AG08395 (cell line): ENCODE measurements at regions not wholly inside any gene's neighbourhood (a gene's known extent, or its start where the extent isn't known, plus 50 kb on each side); places are given as distances from the start of the nearest gene placed in this dataset.
A peak's percentile ranks its signal among the peaks of the same experiment; 100 is the strongest.

ENCODE experiments used
- DNase-seq: peaks from one replicate; pipeline ENCODE4 v3.0.0; 2012; ENCODE audit warnings: mixed read lengths, low spot score

- DNase-seq: no peak
Observed at GRCh38 chr12:63318933-63319332, 167.9 kb upstream of the AVPR1A start.

- no peak for DNase-seq
Observed at GRCh38 chr12:63318313-63318712, 167.3 kb upstream of the AVPR1A start.

- DNase-seq: no peak
Observed at GRCh38 chr12:63317880-63318279, 166.9 kb upstream of the AVPR1A start.

GRCh38 chr12:63317286-63317846, 166.4 kb upstream of the AVPR1A start:
- no peak for DNase-seq

GRCh38 chr12:63313139-63313538, 162.1 kb upstream of the AVPR1A start:
- DNase-seq: no peak

DNA sequence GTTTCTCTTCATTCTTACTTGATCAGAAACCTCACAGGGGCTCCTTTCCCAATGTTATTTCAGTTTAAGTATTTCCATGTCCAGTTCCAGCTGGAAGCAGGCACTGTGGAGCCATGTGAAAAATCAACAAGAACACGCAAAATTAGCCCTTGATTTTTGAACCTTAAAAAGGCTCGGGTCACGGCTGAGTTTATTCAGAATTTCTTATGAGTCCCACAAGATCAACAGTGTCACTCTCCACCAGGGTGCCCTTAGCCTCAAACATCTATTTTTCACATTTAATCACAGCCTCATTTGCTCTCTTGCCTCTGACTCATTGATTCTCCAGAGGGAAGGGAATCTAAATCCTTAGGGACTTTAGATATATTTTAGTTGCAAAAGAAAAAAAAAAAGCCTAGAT, 157.7 kb upstream of the AVPR1A start:
- DNase-seq: no peak

- no peak for DNase-seq
Observed at GRCh38 chr12:63307849-63308248, 156.8 kb upstream of the AVPR1A start.

DNA sequence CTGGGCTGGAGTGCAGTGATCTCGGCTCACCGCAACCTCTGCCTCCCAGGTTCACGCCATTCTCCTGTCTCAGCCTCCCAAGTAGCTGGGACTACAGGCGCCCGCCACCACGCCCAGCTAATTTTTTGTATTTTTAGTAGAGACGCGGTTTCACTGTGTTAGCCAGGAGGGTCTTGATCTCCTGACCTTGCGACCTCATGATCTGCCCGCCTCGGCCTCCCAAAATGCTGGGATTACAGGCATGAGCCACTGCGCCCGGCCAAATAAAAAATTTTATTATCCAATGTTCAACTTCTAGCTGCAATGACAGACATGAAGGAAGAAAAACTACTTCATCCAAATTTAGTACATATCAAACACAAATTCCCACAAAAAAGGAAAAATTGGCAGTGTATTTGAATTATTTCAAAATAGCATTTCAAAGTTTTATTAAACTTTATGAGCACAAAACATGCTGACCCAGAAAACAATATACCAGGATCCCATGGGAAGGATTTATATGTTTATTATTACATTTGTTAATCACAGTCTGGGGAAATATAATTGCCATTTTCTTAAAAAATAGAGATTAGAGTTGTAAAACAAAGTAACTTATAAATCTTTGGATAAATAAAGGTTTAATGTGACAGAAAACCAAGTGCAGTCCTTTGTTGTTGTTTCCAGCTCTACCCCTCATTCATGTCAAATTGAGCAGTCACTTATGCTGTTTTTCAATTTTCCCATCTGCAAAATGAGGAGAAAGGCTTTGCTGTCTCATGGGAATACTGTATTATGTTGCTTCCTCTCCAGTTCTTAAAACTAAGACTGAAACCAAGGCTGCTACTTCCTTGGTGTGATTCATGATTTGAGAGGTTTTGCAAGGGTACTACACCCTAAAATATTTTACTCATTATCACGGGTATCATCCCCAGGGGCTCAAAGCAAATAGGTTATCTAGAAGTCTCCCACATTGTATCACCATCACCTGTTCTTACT, 155.2 kb upstream of the AVPR1A start:
- no peak for DNase-seq

- peak; percentile 5 for DNase-seq
Observed at GRCh38 chr12:63304887-63305316, 153.9 kb upstream of the AVPR1A start.

DNA sequence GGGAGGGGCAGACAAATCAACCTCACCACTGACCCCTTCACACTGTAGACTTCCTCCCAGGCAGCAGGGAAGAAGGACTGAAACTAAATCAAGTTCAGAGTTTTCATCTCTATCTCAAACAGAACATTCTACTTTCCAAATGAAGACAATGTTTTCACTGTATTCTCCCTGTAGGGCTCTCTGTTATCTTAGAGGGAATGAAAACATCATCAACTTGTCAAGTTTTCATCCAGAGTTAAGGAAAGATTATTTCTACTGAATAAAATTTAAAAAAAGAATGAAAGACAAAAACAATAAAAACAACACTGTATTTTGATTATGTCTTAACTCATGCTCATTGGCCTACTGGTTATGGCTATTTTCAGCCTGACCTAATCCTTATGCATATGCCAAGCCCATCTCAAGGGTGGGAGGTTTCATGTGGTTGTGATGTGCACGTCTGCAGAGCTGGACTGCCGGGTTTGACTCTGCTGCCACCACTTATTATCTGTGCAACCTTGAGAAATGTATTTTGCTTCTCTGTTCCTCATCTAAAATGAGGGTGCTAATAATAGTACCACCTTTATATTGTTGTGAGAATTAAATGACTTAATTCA, 152.0 kb upstream of the AVPR1A start:
- no peak for DNase-seq

DNA sequence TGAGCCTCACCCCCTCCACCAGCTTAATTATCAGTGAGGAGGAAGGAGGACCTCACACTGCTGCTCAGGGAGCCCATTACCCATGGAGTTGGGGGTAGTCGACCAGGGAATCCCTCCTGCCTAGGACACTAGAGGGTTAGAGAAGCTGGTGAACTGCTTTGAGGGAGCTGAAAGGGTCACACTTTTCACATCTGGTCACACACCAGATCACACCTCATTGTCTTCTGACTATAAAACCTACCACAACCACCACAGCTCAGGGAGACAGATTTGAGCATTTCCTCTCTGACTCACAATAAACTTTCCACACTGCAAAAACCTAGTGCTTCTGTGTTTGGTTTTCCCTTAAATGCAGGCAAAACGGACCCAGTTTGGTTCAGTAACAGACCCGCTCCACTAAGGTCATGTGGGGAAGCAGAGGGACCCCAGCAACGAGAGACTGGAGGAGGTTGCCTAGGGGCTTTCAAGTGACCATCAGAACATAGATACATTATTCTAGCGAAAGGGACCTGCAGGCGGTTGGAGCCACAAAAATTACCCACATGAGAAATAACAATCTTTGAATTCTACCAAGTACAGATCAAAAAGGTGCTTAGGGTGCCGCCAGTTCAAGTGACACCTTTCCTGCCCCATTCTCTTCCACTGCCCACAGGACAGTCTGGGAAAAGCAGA, 151.4 kb upstream of the AVPR1A start:
- DNase-seq: peak; percentile 13

DNA sequence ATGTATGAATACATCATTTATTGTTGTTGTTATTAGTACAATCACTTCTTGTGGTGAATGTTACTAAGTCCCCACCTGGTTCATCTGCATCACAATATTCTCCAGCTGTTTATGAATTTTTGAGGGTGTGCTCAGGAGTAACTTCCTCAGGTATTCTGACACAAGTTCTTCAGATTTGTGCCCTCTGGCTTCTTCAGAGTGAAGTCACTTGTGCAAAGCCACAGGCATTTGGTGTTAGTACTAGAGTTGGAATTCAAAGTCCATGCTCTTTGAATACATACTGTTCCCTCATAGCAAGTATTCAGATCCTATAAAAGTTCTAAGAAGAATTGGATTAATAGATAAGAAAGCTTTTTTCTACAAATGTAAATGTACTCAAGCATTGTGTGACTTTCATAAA, 150.3 kb upstream of the AVPR1A start:
- DNase-seq: no peak

- DNase-seq: no peak
Observed at GRCh38 chr12:63298386-63298930, 147.5 kb upstream of the AVPR1A start.

GRCh38 chr12:63294327-63294632, 143.3 kb upstream of the AVPR1A start:
- peak; percentile 59 for DNase-seq

- DNase-seq: no peak
Observed at GRCh38 chr12:63292471-63293221, 141.6 kb upstream of the AVPR1A start.

DNA sequence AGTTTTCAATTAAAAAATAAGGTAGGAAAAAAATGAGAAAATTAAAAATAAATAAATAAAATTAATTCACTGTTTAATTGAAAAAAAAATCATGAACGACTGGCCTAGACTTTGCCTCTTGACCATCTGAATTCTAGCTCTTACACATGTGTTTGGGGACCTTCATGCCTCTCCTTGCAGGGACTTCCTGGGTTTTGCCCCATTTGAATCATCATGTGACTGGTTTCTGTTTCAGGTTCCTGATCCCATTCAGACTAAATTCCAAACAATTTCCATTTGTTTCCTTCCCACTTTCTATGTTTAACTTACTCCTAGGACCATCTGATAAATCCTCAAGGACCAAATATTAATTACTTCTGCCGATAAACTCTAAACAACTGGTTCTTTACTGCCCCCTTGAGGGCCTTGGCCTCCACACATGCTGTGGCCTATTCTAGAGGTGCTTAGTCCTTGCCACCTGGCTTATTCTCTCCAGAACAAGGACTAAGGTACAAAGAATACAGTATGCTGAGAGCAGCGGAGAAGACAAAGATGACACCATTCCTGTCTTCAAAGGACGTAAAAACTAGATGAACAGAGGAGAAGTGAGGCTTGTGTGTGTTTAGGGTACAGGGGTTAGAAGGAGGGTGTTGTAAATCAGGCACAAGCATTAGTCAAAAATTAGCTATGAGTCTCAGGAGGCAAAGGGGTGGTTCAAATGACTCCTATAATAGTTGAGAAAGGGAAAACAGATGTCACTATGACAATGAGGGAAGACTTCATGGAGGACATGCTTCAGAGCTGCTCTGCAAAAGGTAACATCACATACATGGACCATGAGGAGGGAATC, 125.8 kb upstream of the AVPR1A start:
- peak; percentile 4 for DNase-seq

DNA sequence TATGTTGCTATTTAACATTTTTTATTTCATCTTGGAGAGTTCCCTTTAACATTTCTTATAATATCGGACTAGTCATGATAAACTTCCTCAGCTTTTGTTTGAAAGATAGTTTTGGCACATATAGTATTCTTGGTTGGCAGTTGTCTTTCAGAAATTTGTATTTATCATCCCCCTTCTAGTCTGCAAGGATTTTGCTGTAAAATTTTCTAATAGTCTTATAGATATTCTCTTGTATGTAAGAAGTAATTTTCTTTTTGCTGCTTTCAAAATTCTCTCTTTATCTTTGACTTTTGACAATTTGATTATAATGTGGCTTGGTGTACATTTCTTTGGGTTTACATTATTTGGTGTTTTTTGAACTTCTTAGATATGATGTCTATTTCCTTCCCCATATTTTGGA, 116.0 kb upstream of the AVPR1A start:
- no peak for DNase-seq

- DNase-seq: no peak
Observed at GRCh38 chr12:63264629-63265028, 113.6 kb upstream of the AVPR1A start.

GRCh38 chr12:63250486-63250885, 99.5 kb upstream of the AVPR1A start:
- no peak for DNase-seq

DNA sequence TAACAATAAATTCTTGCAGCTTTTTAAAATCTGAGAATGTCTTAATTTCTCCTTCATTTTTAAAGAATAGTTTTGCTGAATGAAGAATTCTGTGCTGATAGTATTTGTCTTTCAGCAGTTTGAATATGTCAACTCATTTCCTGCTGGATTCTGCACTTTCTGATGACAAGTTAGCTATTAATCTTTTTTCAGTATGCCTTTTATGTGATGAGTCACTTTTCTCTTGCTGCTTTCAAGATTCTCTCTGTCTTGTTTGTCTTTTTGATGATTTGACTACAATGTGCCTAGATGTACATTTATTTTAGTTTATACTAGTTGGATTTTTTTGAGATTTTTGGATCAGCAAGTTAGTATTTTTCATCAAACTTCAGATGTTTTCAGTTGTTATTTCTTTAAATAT, 87.9 kb upstream of the AVPR1A start:
- no peak for DNase-seq

DNA sequence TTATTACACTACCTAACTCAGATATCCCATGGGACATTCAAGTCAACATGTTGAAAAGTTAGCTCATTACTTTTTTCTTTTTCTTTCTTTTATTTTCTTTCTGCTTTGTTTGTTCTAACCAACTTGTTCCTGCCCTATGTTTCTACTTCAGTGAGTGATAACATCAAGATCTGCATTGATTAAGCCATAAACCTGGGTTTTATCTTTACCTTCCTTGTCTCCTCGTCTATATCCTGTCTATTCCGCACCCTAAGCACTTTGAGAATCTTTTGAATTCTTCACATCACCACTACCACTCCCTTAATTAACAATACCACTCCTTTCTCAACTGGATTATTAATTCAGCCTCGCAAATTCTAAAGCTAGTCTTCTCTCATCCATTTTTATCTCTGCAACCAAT, 81.9 kb upstream of the AVPR1A start:
- no peak for DNase-seq
